Panc1 (cell line): ENCODE measurements at regions not wholly inside any gene's neighbourhood (a gene's known extent, or its start where the extent isn't known, plus 50 kb on each side); places are given as distances from the start of the nearest gene placed in this dataset.

ENCODE experiments used
- ATAC-seq: fragments of 200-7000 bp; cut with Tn5 transposase; 2 replicates; pipeline ENCODE4 v1.9.1; 2020; ENCODE audit warnings: mild to moderate bottlenecking, moderate library complexity
- BruUV-seq: library from RNA; stranded (reverse); fragments of 400-500 nt; replicated peaks from 2 replicates; lab custom pipeline; 2021; lab: Mats Ljungman, UMichigan
- CTCF ChIA-PET: fragments of 300-600 bp; sonication (Branson Sonifier 250); formaldehyde crosslinking; loops from one replicate; lab custom pipeline; 2022; ENCODE audit warnings: antibody characterized with exemption; lab: Charles Lee
- POLR2A ChIA-PET: fragments of 300-600 bp; sonication (Branson Sonifier 250); formaldehyde crosslinking; loops from one replicate; lab custom pipeline; 2022; ENCODE audit warnings: antibody characterized with exemption; lab: Charles Lee
- DNase-seq: peaks from one replicate; pipeline ENCODE4 v3.0.0-alpha.2; 2010; ENCODE audit warnings: low read depth, low spot score
- H3K27ac ChIP-seq: 2 replicates; pipeline ENCODE4 v1.5.1; 2011; ENCODE audit warnings: mild to moderate bottlenecking, low read length, inconsistent platforms
- H3K27me3 ChIP-seq: fragments of 200-500 bp; sonication (Bioruptor generic); 2 replicates; pipeline ENCODE4 v1.6.0; 2014; ENCODE audit warnings: low read length, inconsistent platforms; ENCODE audit not compliant: control insufficient read depth, insufficient read depth
- H3K36me3 ChIP-seq: fragments of 200-500 bp; sonication (Bioruptor generic); 2 replicates; pipeline ENCODE4 v1.5.1; 2014; ENCODE audit warnings: inconsistent platforms, mild to moderate bottlenecking, low read length, moderate library complexity; ENCODE audit not compliant: control insufficient read depth, insufficient read depth
- H3K4me1 ChIP-seq: 2 replicates; pipeline ENCODE4 v1.5.1; 2011; ENCODE audit warnings: inconsistent platforms, mild to moderate bottlenecking, low read length, moderate library complexity; ENCODE audit not compliant: control insufficient read depth, insufficient read depth
- H3K4me3 ChIP-seq, 2 experiments: 2 replicates each; pipeline ENCODE4 v1.5.1; 2011 to 2012; ENCODE audit warnings: low read depth in 2 of 2, low read length in 2 of 2, mild to moderate bottlenecking in 2 of 2, inconsistent platforms in 1 of 2, moderate library complexity in 1 of 2
- H3K9me3 ChIP-seq: fragments of 200-500 bp; sonication (Bioruptor generic); 2 replicates; pipeline ENCODE4 v1.5.1; 2014; ENCODE audit warnings: low read depth, mild to moderate bottlenecking, inconsistent platforms, low read length, moderate library complexity; ENCODE audit not compliant: control insufficient read depth, insufficient read depth
- POLR2AphosphoS5 ChIP-seq: IDR thresholded peaks from 2 replicates; pipeline ENCODE4 v1.6.1; 2012; ENCODE audit warnings: mild to moderate bottlenecking, low read depth, low read length, moderate library complexity
- SIN3A ChIP-seq: IDR thresholded peaks from 2 replicates; pipeline ENCODE4 v1.6.1; 2012; ENCODE audit warnings: low read depth, mild to moderate bottlenecking, low read length, moderate library complexity, borderline replicate concordance; ENCODE audit not compliant: insufficient read depth
- TCF7L2 ChIP-seq: IDR thresholded peaks from 2 replicates; pipeline ENCODE4 v1.6.1; 2011; ENCODE audit warnings: mild to moderate bottlenecking, low read depth, low read length, inconsistent platforms
- in situ Hi-C: cut with HindIII; loops from 2 replicates; pipeline ENCODE4 v1.10.0; 2016; ENCODE audit warnings: low sequenced_read_pairs, low pct_unique_long_range_greater_than_20kb
- intact Hi-C: fragments of 100-400 bp; cut with micrococcal nuclease; formaldehyde crosslinking; loops from one replicate; pipeline ENCODE4 v1.10.0; 2022; ENCODE audit not compliant: unreplicated experiment
- TF ChIP-seq, protein P1 (sequence below), 2 experiments: IDR thresholded peaks; 2 replicates each; pipeline ENCODE4 v1.6.1; 2011 to 2012; ENCODE audit warnings: low read depth in 2 of 2, control low read depth in 1 of 2, low read length in 1 of 2, mild to moderate bottlenecking in 1 of 2, moderate library complexity in 1 of 2; ENCODE audit not compliant: insufficient read depth in 1 of 2
- TF ChIP-seq, protein P2 (sequence below): fragments of 450-650 bp; IDR thresholded peaks from 2 replicates; pipeline ENCODE4 v1.5.1; 2017; ENCODE audit warnings: mild to moderate bottlenecking

DNA sequence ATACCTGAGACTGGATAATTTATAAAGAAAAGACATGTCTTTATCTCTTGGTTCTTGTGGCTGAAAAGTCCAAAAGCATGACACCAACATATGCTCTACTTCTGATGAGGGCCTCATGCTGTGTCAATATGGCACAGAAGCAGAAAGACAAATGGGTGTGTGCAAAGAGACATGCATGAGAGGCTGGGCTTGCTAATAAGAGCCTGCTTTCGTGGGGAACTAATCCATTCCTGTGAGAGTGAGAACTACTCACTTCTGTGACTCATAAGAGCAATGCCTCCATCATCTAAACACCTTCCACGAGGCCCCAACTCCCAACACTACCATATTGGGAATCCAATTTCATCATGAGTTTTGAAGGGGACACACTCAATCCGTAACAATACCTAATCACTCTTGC lies 340.0 kb upstream of the DUSP10 start:
- DNase-seq: no peak
- no TSS peak for BruUV-seq
- in situ Hi-C loops (no loop called here), intact Hi-C loops (no loop called here)
- CTCF ChIA-PET: no interaction called here
- Histone ChIP-seq H3K4me1 (no peaks in the 10 kb centered on the region), H3K27me3 (no peaks in the 10 kb centered on the region), H3K9me3 (no peaks in the 10 kb centered on the region), H3K36me3 (no peaks in the 10 kb centered on the region), H3K4me3 (no peak overlapping the region), H3K27ac (no peak overlapping the region)
- POLR2A ChIA-PET: no interaction called here
- no peak for ATAC-seq
- TF ChIP-seq TCF7L2 (no peak), POLR2AphosphoS5 (no peak), SIN3A (no peak)
- TF ChIP-seq, protein P1, sequence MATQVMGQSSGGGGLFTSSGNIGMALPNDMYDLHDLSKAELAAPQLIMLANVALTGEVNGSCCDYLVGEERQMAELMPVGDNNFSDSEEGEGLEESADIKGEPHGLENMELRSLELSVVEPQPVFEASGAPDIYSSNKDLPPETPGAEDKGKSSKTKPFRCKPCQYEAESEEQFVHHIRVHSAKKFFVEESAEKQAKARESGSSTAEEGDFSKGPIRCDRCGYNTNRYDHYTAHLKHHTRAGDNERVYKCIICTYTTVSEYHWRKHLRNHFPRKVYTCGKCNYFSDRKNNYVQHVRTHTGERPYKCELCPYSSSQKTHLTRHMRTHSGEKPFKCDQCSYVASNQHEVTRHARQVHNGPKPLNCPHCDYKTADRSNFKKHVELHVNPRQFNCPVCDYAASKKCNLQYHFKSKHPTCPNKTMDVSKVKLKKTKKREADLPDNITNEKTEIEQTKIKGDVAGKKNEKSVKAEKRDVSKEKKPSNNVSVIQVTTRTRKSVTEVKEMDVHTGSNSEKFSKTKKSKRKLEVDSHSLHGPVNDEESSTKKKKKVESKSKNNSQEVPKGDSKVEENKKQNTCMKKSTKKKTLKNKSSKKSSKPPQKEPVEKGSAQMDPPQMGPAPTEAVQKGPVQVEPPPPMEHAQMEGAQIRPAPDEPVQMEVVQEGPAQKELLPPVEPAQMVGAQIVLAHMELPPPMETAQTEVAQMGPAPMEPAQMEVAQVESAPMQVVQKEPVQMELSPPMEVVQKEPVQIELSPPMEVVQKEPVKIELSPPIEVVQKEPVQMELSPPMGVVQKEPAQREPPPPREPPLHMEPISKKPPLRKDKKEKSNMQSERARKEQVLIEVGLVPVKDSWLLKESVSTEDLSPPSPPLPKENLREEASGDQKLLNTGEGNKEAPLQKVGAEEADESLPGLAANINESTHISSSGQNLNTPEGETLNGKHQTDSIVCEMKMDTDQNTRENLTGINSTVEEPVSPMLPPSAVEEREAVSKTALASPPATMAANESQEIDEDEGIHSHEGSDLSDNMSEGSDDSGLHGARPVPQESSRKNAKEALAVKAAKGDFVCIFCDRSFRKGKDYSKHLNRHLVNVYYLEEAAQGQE (IDR thresholded peaks at IDR 0.05; ENCODE audit: insufficient read depth in 1 of 2, low read depth in 2 of 2, low read length in 1 of 2): no peak
- TF ChIP-seq, protein P2, sequence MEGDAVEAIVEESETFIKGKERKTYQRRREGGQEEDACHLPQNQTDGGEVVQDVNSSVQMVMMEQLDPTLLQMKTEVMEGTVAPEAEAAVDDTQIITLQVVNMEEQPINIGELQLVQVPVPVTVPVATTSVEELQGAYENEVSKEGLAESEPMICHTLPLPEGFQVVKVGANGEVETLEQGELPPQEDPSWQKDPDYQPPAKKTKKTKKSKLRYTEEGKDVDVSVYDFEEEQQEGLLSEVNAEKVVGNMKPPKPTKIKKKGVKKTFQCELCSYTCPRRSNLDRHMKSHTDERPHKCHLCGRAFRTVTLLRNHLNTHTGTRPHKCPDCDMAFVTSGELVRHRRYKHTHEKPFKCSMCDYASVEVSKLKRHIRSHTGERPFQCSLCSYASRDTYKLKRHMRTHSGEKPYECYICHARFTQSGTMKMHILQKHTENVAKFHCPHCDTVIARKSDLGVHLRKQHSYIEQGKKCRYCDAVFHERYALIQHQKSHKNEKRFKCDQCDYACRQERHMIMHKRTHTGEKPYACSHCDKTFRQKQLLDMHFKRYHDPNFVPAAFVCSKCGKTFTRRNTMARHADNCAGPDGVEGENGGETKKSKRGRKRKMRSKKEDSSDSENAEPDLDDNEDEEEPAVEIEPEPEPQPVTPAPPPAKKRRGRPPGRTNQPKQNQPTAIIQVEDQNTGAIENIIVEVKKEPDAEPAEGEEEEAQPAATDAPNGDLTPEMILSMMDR: no peak

DNA sequence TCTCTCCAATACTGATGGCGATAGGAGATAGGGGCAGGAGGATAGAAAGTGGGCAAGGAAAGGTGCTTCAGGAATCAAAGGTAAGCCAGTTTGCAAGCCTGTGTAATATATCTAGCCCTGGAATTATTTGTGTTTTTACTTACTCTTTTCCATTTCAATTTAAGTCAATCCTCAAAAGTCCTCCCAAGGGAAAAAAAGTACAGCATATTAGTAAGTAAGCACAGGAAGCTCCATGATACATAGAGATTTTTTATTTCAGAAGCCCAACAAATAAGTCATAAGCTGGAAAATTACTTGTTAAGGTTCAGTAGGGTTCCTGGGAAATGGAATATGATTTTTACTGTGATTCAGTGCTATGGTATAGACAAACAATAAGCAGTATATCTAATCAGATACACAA lies 337.7 kb upstream of the DUSP10 start:
- CTCF ChIA-PET: no interaction called here
- H3K27ac ChIP-seq: no peak overlapping the region
- no peak for ATAC-seq
- no peak overlapping the region for H3K4me3 ChIP-seq
- no peaks in the 10 kb centered on the region for H3K9me3 ChIP-seq
- no peak for TF ChIP-seq POLR2AphosphoS5
- TF ChIP-seq SIN3A: no peak
- no peak for TF ChIP-seq TCF7L2
- TF ChIP-seq, protein P2: no peak
- TF ChIP-seq, protein P1 (IDR thresholded peaks at IDR 0.05; ENCODE audit: insufficient read depth in 1 of 2, low read depth in 2 of 2, low read length in 1 of 2): no peak
- H3K4me1 ChIP-seq: no peaks in the 10 kb centered on the region
- no peaks in the 10 kb centered on the region for H3K27me3 ChIP-seq
- POLR2A ChIA-PET: no interaction called here
- no peak for DNase-seq
- H3K36me3 ChIP-seq: no peaks in the 10 kb centered on the region
- intact Hi-C loops: no loop called here
- BruUV-seq: no TSS peak
- in situ Hi-C loops: no loop called here
